Jurkat, Clone E6-1 (cell line): ENCODE measurements at regions not wholly inside any gene's neighbourhood (a gene's known extent, or its start where the extent isn't known, plus 50 kb on each side); places are given as distances from the start of the nearest gene placed in this dataset.

ENCODE experiments used
- DNase-seq: peaks from one replicate; pipeline ENCODE4 v3.0.0-alpha.2; 2011; ENCODE audit warnings: low read depth, low spot score
- H3K4me3 ChIP-seq: 2 replicates; pipeline ENCODE4 v1.5.1; 2011; ENCODE audit warnings: mild to moderate bottlenecking, low read length, control low read depth, moderate library complexity

- no peak overlapping the region for H3K4me3 ChIP-seq
- DNase-seq = no peak
Measured at GRCh38 chr19:30672926-30673325, 300.7 kb downstream of the ZNF536 start.

GRCh38 chr19:30671622-30672051, 299.5 kb downstream of the ZNF536 start:
- DNase-seq = no peak
- H3K4me3 ChIP-seq = no peak overlapping the region

- DNase-seq = no peak
- H3K4me3 ChIP-seq = no peak overlapping the region
Measured at GRCh38 chr19:30671367-30671619, 299.1 kb downstream of the ZNF536 start.

GRCh38 chr19:30670562-30671366, 298.6 kb downstream of the ZNF536 start:
- H3K4me3 ChIP-seq = no peak overlapping the region
- no peak for DNase-seq

GRCh38 chr19:30670011-30670329, 297.8 kb downstream of the ZNF536 start:
- no peak overlapping the region for H3K4me3 ChIP-seq

GRCh38 chr19:30669329-30670010, 297.3 kb downstream of the ZNF536 start:
- H3K4me3 ChIP-seq = no peak overlapping the region
- no peak for DNase-seq

More at GRCh38 chr19:30670011-30670329, 297.8 kb downstream of the ZNF536 start:
- DNase-seq = no peak

GRCh38 chr19:30668521-30669155, 296.5 kb downstream of the ZNF536 start:
- no peak overlapping the region for H3K4me3 ChIP-seq
- no peak for DNase-seq

- DNase-seq = no peak
Measured at GRCh38 chr19:30667746-30668145, 295.6 kb downstream of the ZNF536 start.

GRCh38 chr19:30667227-30667626, 295.0 kb downstream of the ZNF536 start:
- H3K4me3 ChIP-seq = no peak overlapping the region
- no peak for DNase-seq

More at GRCh38 chr19:30667746-30668145, 295.6 kb downstream of the ZNF536 start:
- no peak overlapping the region for H3K4me3 ChIP-seq

- no peak overlapping the region for H3K4me3 ChIP-seq
- no peak for DNase-seq
Measured at GRCh38 chr19:30666301-30666803, 294.2 kb downstream of the ZNF536 start.

GRCh38 chr19:30665449-30665848, 293.3 kb downstream of the ZNF536 start:
- no peak for DNase-seq
- H3K4me3 ChIP-seq = no peak overlapping the region

- H3K4me3 ChIP-seq = no peak overlapping the region
- no peak for DNase-seq
Measured at GRCh38 chr19:30663611-30664174, 291.5 kb downstream of the ZNF536 start.

- DNase-seq = no peak
- H3K4me3 ChIP-seq = no peak overlapping the region
Measured at GRCh38 chr19:30662211-30662861, 290.2 kb downstream of the ZNF536 start.

GRCh38 chr19:30659638-30660037, 287.5 kb downstream of the ZNF536 start:
- no peak for DNase-seq
- no peak overlapping the region for H3K4me3 ChIP-seq

- no peak for DNase-seq
- no peak overlapping the region for H3K4me3 ChIP-seq
Measured at GRCh38 chr19:30656520-30657100, 284.4 kb downstream of the ZNF536 start.

- DNase-seq = no peak
- no peak overlapping the region for H3K4me3 ChIP-seq
Measured at GRCh38 chr19:30653646-30654386, 281.6 kb downstream of the ZNF536 start.

GRCh38 chr19:30652751-30653150, 280.6 kb downstream of the ZNF536 start:
- H3K4me3 ChIP-seq = no peak overlapping the region
- DNase-seq = no peak

GRCh38 chr19:30651691-30652090, 279.5 kb downstream of the ZNF536 start:
- no peak for DNase-seq
- no peak overlapping the region for H3K4me3 ChIP-seq
